Naive thymus-derived CD4-positive, alpha-beta T cell (primary cell): ENCODE measurements at regions not wholly inside any gene's neighbourhood (a gene's known extent, or its start where the extent isn't known, plus 50 kb on each side); places are given as distances from the start of the nearest gene placed in this dataset.
"Not testable (repeated sequence)": the region's sequence is repeated elsewhere in the genome, so short reads cannot be mapped to it uniquely, and the experiment has no call there.

ENCODE experiments used
- ATAC-seq: fragments of 150-1000 bp; cut with Tn5 transposase; 2 replicates; pipeline ENCODE4 v1.10.0; 2021; ENCODE audit warnings: mild to moderate bottlenecking, moderate library complexity
- CTCF ChIA-PET: fragments of 350-600 bp; sonication (Branson Sonifier 250); formaldehyde crosslinking; loops from one replicate; lab custom pipeline; 2021; ENCODE audit warnings: antibody characterized with exemption; lab: Charles Lee
- POLR2A ChIA-PET: fragments of 350-600 bp; sonication (Branson Sonifier 250); formaldehyde crosslinking; loops from one replicate; lab custom pipeline; 2021; ENCODE audit warnings: antibody characterized with exemption, inconsistent platforms; lab: Charles Lee
- DNase-seq, 9 donors: peaks; one replicate each; pipeline versions ENCODE4 v3.0.0 to v3.0.0-alpha.2; 2020 to 2022; ENCODE audit warnings: mixed read lengths in 1 of 9
- H3K27ac ChIP-seq: one replicate; pipeline ENCODE4 v1.7.0; 2013; ENCODE audit warnings: mild to moderate bottlenecking, low read depth, low read length, moderate library complexity
- H3K27me3 ChIP-seq, 2 donors: one replicate each; pipeline ENCODE4 v1.7.0; 2013; ENCODE audit warnings: low read length in 2 of 2, mild to moderate bottlenecking in 2 of 2, moderate library complexity in 2 of 2; ENCODE audit not compliant: control insufficient read depth in 2 of 2, insufficient read depth in 2 of 2
- H3K36me3 ChIP-seq, 3 experiments: 1 replicate in 2 of 3; 2 replicates in 1 of 3; pipeline ENCODE4 v1.7.0; 2013; ENCODE audit warnings: low read length in 3 of 3, mild to moderate bottlenecking in 3 of 3, moderate library complexity in 1 of 3; ENCODE audit not compliant: insufficient read depth in 3 of 3, control insufficient read depth in 2 of 3
- H3K4me1 ChIP-seq, 2 donors: one replicate each; pipeline ENCODE4 v1.7.0; 2013; ENCODE audit warnings: low read length in 2 of 2, mild to moderate bottlenecking in 2 of 2, moderate library complexity in 1 of 2; ENCODE audit not compliant: control insufficient read depth in 2 of 2, insufficient read depth in 2 of 2
- H3K4me3 ChIP-seq: 2 replicates; pipeline ENCODE4 v1.7.0; 2013; ENCODE audit warnings: mild to moderate bottlenecking, low read length
- H3K9me3 ChIP-seq, 3 experiments: 1 replicate in 2 of 3; 2 replicates in 1 of 3; pipeline ENCODE4 v1.7.0; 2013; ENCODE audit warnings: low read length in 3 of 3; ENCODE audit not compliant: control insufficient read depth in 2 of 3
- H3K27ac Mint-ChIP-seq, 9 donors: one replicate each; pipeline ENCODE4 v1.8.0; 2020 to 2022; ENCODE audit warnings: mixed read lengths in 9 of 9, mild to moderate bottlenecking in 8 of 9, moderate library complexity in 5 of 9, inconsistent platforms in 2 of 9
- H3K27me3 Mint-ChIP-seq, 5 donors: one replicate each; pipeline ENCODE4 v1.8.0; 2021 to 2022; ENCODE audit warnings: mixed read lengths in 5 of 5, mild to moderate bottlenecking in 1 of 5
- H3K36me3 Mint-ChIP-seq, 5 donors: one replicate each; pipeline ENCODE4 v1.8.0; 2020 to 2022; ENCODE audit warnings: mixed read lengths in 5 of 5, mild to moderate bottlenecking in 3 of 5, inconsistent platforms in 1 of 5
- H3K4me1 Mint-ChIP-seq, 7 donors: one replicate each; pipeline ENCODE4 v1.8.0; 2020 to 2022; ENCODE audit warnings: mixed read lengths in 7 of 7, mild to moderate bottlenecking in 3 of 7, inconsistent platforms in 1 of 7
- H3K4me3 Mint-ChIP-seq, 10 donors: one replicate each; pipeline ENCODE4 v1.8.0; 2020 to 2022; ENCODE audit warnings: mild to moderate bottlenecking in 10 of 10, mixed read lengths in 10 of 10, moderate library complexity in 6 of 10, inconsistent platforms in 2 of 10
- H3K9me3 Mint-ChIP-seq, 11 donors: one replicate each; pipeline ENCODE4 v1.8.0; 2020 to 2022; ENCODE audit warnings: mixed read lengths in 11 of 11, mild to moderate bottlenecking in 4 of 11, inconsistent platforms in 1 of 11, moderate library complexity in 1 of 11
- intact Hi-C, 2 donors: fragments of 100-400 bp; cut with micrococcal nuclease; formaldehyde crosslinking; loops; one replicate each; pipeline ENCODE4 v1.15.1; 2023

- Histone ChIP-seq H3K9me3 (no peaks in the 10 kb centered on the region), H3K27ac (no peak overlapping the region), H3K4me3 (no peak overlapping the region), H3K27me3 (no peaks in the 10 kb centered on the region), H3K36me3 (no peaks in the 10 kb centered on the region), H3K4me1 (no peaks in the 10 kb centered on the region)
- DNase-seq (no peak), ATAC-seq (no peak)
- POLR2A ChIA-PET: no interaction called here
- CTCF ChIA-PET: no interaction called here
- peaks cover 0 to 51% (median 25%) of the 10 kb centered on the region in 5 donors for H3K27me3 Mint-ChIP-seq
- no peaks in the 10 kb centered on the region for H3K4me1 Mint-ChIP-seq
- intact Hi-C loops: no loop called here
- H3K4me3 Mint-ChIP-seq: no peak overlapping the region
- peaks cover 0 to 5% (median 0%) of the 10 kb centered on the region in 5 donors for H3K36me3 Mint-ChIP-seq
- H3K9me3 Mint-ChIP-seq: peaks cover 0 to 19% (median 5%) of the 10 kb centered on the region in 11 donors
- no peak overlapping the region for H3K27ac Mint-ChIP-seq
Observed at GRCh38 chr19:30959011-30959410, 390.2 kb downstream of the TSHZ3 start.

- no peak overlapping the region for H3K4me3 Mint-ChIP-seq
- H3K9me3 Mint-ChIP-seq: peaks cover 0 to 7% (median under 1%) of the 10 kb centered on the region in 11 donors
- no peaks in the 10 kb centered on the region for H3K36me3 ChIP-seq
- H3K4me1 ChIP-seq: no peaks in the 10 kb centered on the region
- H3K4me3 ChIP-seq: no peak overlapping the region
- ChIA-PET CTCF (interaction anchor here (0.6 kb wide), 1 partner anchor 182 kb away, joined by 4 read pairs; no protein-coding TSS in a partner anchor), POLR2A (interaction anchor here (0.6 kb wide), 1 partner anchor 35 kb away, joined by 3 read pairs; no protein-coding TSS in a partner anchor)
- DNase-seq (no peak), ATAC-seq (no peak)
- H3K27ac Mint-ChIP-seq: no peak overlapping the region
- intact Hi-C loops: no loop called here
- peaks cover 6 to 52% (median 30%) of the 10 kb centered on the region in 5 donors for H3K27me3 Mint-ChIP-seq
- no peaks in the 10 kb centered on the region for H3K9me3 ChIP-seq
- H3K36me3 Mint-ChIP-seq: peaks cover 0 to 5% (median 0%) of the 10 kb centered on the region in 5 donors
- no peaks in the 10 kb centered on the region for H3K4me1 Mint-ChIP-seq
- H3K27me3 ChIP-seq: no peaks in the 10 kb centered on the region
- no peak overlapping the region for H3K27ac ChIP-seq
Observed at GRCh38 chr19:30955112-30956104, 393.8 kb downstream of the TSHZ3 start.

GRCh38 chr19:30944276-30944932, 404.8 kb downstream of the TSHZ3 start:
- DNase-seq, H3K9me3 ChIP-seq, H3K27ac Mint-ChIP-seq, H3K4me1 Mint-ChIP-seq, H3K4me1 ChIP-seq, H3K27me3 ChIP-seq, intact Hi-C loops, ATAC-seq, POLR2A ChIA-PET, CTCF ChIA-PET, H3K9me3 Mint-ChIP-seq, H3K4me3 Mint-ChIP-seq, H3K4me3 ChIP-seq, H3K36me3 Mint-ChIP-seq, H3K27ac ChIP-seq, H3K36me3 ChIP-seq: not testable (repeated sequence)
- peaks cover 0 to 21% (median 9%) of the 10 kb centered on the region in 5 donors for H3K27me3 Mint-ChIP-seq

- Histone ChIP-seq H3K4me3 (no peak overlapping the region), H3K27me3 (no peaks in the 10 kb centered on the region), H3K9me3 (no peaks in the 10 kb centered on the region), H3K27ac (no peak overlapping the region), H3K36me3 (no peaks in the 10 kb centered on the region), H3K4me1 (no peaks in the 10 kb centered on the region)
- no peaks in the 10 kb centered on the region for H3K36me3 Mint-ChIP-seq
- DNase-seq (no peak), ATAC-seq (no peak)
- ChIA-PET CTCF (no interaction called here), POLR2A (no interaction called here)
- intact Hi-C loops: no loop called here
- H3K27me3 Mint-ChIP-seq: peaks cover 0 to 21% (median 9%) of the 10 kb centered on the region in 5 donors
- H3K9me3 Mint-ChIP-seq: peaks cover 0 to 6% (median 0%) of the 10 kb centered on the region in 11 donors
- H3K4me1 Mint-ChIP-seq: no peaks in the 10 kb centered on the region
- H3K27ac Mint-ChIP-seq: no peak overlapping the region
- no peak overlapping the region for H3K4me3 Mint-ChIP-seq
Observed at GRCh38 chr19:30943101-30943843, 406.0 kb downstream of the TSHZ3 start.

- DNase-seq (no peak), ATAC-seq (no peak)
- Mint-ChIP-seq H3K27ac (no peak overlapping the region), H3K4me3 (no peak overlapping the region), H3K4me1 (no peaks in the 10 kb centered on the region), H3K27me3 (peaks cover 0 to 21% (median 9%) of the 10 kb centered on the region in 5 donors), H3K36me3 (no peaks in the 10 kb centered on the region), H3K9me3 (peaks cover 0 to 6% (median 0%) of the 10 kb centered on the region in 11 donors)
- ChIA-PET POLR2A (no interaction called here), CTCF (no interaction called here)
- Histone ChIP-seq H3K36me3 (no peaks in the 10 kb centered on the region), H3K27me3 (no peaks in the 10 kb centered on the region), H3K4me3 (no peak overlapping the region), H3K27ac (no peak overlapping the region), H3K9me3 (no peaks in the 10 kb centered on the region), H3K4me1 (no peaks in the 10 kb centered on the region)
- intact Hi-C loops: no loop called here
Observed at GRCh38 chr19:30942636-30943035, 406.6 kb downstream of the TSHZ3 start.

GRCh38 chr19:30941591-30941990, 407.6 kb downstream of the TSHZ3 start:
- ATAC-seq (no peak), DNase-seq (no peak)
- no peaks in the 10 kb centered on the region for H3K4me1 ChIP-seq
- no peak overlapping the region for H3K27ac ChIP-seq
- H3K9me3 Mint-ChIP-seq: peaks cover 0 to 6% (median 0%) of the 10 kb centered on the region in 11 donors
- no peaks in the 10 kb centered on the region for H3K27me3 ChIP-seq
- no peaks in the 10 kb centered on the region for H3K4me1 Mint-ChIP-seq
- intact Hi-C loops: no loop called here
- H3K27me3 Mint-ChIP-seq: peaks cover 0 to 21% (median 9%) of the 10 kb centered on the region in 5 donors
- H3K9me3 ChIP-seq: no peaks in the 10 kb centered on the region
- no peak overlapping the region for H3K4me3 ChIP-seq
- POLR2A ChIA-PET: no interaction called here
- CTCF ChIA-PET: no interaction called here
- H3K4me3 Mint-ChIP-seq: no peak overlapping the region
- no peaks in the 10 kb centered on the region for H3K36me3 ChIP-seq
- H3K27ac Mint-ChIP-seq: no peak overlapping the region
- no peaks in the 10 kb centered on the region for H3K36me3 Mint-ChIP-seq
